Left renal pelvis (tissue), 4 donors: ENCODE measurements at regions not wholly inside any gene's neighbourhood (a gene's known extent, or its start where the extent isn't known, plus 50 kb on each side); places are given as distances from the start of the nearest gene placed in this dataset.

Source experiments
- DNase-seq, 4 donors: peaks; one replicate each; pipeline ENCODE4 v3.0.0-alpha.2; 2013; ENCODE audit warnings: low read depth in 4 of 4, low spot score in 3 of 4

DNA sequence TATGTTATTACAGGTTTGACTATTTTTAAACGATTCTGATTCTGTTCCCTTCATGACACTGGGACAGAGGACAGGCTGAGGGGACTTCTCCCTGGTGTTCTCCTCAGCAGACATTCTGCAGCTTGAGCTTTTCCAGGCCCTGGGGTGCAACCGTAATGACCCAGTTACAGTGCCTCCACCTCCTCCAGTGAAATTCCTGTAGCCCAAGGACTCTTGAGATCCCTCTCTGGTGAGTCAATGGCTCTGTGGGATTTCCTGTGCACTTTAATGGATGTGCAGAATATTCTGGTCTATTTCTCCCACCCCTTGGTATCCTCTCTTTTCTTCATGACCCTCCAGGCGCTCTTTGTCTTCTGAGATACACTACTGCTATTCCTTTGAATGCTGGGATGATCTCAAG is 319.3 kb downstream of the INHBA start:
- DNase-seq, result no peak

DNA sequence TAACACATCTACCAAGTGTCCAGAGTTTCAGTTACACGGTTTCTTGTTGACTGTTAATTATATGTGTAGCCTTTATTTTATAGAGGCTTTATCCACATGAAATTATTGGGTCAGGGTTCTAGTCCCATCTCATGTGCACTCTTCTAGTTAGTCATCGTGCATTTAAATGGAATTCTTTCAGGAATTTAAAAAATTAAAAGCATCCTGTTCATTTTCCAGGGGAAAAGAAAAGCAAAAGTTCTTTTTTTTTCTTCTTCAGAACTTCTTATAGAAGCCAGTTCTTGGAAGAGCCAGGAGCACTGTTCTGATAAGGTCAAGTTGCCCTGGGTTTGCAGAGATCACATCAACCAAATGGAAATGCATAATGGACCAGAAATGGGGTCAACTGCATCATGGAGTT is 324.7 kb downstream of the INHBA start:
- no peak for DNase-seq

DNA sequence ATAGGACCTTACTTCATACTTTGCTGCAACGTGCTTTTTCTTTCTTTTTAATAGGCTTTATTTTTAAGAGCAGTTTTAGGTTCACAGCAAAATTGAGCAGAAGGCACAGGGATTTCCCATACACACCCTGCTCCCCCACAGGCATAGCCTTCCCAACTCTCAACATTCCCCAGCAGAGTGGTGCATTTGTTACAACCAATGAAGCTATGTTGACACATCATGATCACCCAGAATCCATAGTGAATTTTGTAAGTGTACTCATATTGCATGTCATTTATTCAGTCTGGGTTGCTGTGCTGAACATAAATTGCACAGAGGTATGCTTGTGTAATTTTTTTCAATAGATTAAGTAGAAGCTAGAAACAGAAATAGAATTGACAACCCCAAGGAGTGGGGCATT is 327.3 kb downstream of the INHBA start:
- DNase-seq, result no peak

- DNase-seq, result no peak
These were observed 328.6 kb downstream of the INHBA start for GRCh38 chr7:41374150-41374848.

- no peak for DNase-seq
These were observed 334.7 kb downstream of the INHBA start for GRCh38 chr7:41367967-41368882.

DNA sequence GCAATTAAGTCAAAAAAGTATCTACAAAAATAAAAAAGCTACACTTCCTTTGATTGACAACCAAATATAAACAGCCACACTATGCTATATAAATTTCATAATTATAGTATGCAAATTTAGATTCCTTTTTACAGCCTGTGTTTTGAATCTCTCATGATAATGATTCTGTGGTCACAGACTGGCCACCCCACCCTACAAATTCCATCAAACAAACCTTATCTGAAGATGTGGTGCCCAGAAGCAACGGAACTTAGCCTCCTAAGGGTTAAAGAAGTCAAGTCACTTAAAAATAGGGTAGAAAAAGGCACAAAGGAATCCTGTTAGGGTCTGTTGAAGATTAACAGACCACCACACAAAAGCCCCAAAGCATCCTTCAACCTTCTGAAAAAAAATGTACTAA is 351.8 kb downstream of the INHBA start:
- no peak for DNase-seq

GRCh38 chr7:41346878-41347277 is 356.0 kb downstream of the INHBA start:
- no peak for DNase-seq

DNA sequence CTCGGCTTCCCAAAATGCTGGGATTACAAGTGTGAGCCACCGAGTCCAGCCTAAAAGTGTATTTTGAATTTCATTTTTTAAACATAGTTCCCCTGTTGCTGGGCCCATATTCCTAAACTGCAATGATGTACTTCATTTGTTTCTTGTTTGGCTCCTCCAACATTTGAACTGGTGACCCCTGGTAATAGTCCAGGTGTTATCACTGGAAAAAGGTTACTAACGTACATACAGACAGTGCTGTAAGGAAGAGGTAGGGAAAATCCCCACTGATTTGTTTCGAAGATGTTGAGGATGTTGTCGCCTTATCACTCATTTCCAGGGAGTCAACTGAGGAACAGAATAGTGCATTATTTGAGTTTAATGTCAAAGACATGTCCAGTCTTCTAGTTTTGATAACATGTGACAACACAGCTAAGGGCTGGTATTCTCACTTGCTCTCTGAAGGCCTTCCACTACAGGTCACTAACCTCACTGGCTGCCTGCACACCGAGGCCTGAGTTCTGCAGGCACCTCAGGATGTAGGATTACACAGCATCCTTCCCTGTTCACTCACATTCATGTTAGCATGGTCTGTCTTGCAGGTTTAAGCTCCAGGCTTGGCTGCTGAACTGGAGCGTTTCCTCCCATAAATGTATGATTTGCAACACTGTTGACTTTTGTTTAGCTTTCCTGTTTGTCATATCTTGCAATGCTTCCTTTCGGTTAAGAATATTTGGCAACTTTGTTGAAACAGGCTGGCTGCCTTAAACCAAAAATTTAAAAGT is 362.8 kb downstream of the INHBA start:
- no peak for DNase-seq

- no peak for DNase-seq
These were observed 365.9 kb downstream of the INHBA start for GRCh38 chr7:41336981-41337380.

GRCh38 chr7:41336455-41336952 is 366.4 kb downstream of the INHBA start:
- no peak for DNase-seq

GRCh38 chr7:41334071-41334862 is 368.6 kb downstream of the INHBA start:
- DNase-seq, result no peak

DNA sequence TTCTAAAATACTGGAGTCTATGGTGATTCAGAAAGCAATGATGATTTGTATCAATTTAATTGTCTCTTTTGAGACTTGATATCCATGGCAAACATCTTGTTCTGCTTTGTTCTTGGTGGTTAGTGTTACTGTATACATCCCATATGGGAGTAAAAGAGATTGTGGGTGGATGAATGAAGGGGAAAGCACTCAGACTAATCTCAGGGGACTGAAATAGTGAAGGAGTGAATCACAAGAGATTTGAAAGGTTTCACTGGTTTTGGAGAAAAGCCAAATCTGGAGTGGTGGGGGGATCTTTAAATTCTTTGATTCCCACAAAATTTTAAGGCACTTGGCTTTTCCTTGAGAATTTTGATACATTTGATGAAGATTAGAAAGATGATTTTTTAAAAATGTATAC is 369.4 kb downstream of the INHBA start:
- no peak for DNase-seq

DNA sequence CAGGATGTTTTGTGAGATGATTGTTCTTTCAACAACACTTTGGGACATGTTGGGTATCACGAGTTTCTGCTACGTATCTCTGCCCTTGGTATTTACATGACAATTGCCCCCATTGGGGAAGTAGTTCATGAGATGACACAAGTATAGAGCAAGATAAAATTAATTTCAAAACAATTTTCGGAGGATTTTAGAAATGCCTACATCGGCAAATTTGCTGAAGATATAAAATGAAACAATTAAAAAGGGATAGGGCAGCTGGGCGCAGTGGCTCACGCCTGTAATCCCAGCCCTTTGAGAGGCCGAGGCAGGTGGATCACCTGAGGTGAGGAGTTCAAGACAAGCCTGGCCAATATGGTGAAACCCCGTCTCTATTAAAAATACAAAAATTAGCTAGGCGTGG is 371.7 kb downstream of the INHBA start:
- DNase-seq, result no peak

DNA sequence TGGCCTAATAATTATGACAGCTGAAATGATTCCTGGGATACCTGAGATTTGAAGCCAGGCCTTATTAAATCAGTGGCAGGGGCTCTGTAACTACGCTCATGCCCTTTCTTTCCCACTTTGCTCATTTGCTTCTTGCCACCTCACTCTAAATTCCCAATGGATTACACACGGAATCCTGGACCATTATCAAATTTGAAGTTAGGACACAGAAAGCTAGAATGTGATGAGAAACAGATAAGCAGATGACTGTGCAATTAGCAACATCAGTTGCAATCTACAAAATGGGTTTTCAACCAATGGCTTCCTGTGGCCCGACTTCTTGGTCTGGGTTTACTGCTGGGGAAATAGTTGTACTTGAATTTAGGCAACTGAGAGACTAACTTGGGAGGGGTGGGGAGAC is 374.3 kb downstream of the INHBA start:
- DNase-seq, result no peak

DNA sequence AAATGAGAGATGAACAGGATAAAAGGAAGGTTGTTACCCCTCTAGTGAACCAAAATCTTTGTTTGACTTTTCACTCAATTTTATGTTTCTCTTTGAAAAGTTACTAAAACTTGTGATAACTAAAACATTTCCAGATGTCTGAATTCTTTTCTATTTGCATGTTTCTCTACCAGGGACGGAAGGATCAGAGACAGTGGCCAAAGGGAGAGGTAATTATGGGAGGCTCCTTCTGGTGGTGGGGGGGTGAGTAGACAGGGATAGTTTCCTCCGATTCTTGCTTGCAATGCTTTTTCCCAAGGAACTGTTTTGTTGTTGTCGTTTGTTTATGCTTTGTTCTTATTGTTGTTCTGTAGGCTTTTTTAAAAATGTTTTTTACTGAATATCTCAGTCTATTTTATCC is 374.8 kb downstream of the INHBA start:
- DNase-seq, result no peak

DNA sequence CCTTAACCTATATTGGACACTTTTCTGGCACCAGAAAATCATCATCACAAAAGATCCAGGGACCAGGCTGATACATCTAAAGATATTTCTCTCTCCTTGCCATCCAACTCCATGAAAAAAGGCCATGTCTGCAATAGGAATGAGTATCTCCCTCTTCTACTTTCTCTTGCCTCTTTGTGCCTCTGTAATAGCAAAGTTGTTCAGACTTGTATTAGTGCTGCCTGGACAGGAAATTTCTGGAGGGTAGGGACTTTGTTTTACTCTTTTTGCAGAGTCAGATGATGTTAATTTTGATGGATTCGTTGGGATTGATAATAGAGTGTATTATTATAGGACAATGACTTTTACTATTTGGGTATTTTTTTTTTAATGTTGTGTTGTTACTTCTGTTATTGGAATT is 376.3 kb downstream of the INHBA start:
- DNase-seq, result no peak

DNA sequence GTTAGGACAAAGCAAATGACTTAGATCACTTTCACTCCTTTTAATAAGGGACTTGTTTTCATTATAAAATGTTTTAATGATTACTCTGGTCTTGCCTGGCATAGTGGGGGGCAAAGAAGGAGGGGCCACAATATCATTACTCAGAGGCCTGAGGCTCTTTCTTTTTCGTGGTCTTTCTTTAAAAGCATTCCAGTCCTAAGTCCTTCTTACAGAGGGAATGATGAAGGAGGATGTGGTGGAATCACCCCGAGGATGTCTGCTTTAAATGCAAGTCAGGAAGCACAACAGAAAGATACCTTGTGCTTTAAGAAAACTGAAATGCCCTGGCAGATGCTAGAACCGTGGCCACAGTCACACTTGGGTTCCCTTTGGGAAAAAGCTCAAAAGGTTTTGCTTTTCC is 379.1 kb downstream of the INHBA start:
- DNase-seq, result no peak

GRCh38 chr7:41319581-41319980 is 383.3 kb downstream of the INHBA start:
- no peak for DNase-seq

- DNase-seq, result no peak
These were observed 386.5 kb downstream of the INHBA start for GRCh38 chr7:41316410-41316809.

GRCh38 chr7:41315764-41316163 is 387.1 kb downstream of the INHBA start:
- no peak for DNase-seq
